SK-N-DZ (cell line): ENCODE measurements at regions not wholly inside any gene's neighbourhood (a gene's known extent, or its start where the extent isn't known, plus 50 kb on each side); places are given as distances from the start of the nearest gene placed in this dataset.
A peak's percentile ranks its signal among the peaks of the same experiment; 100 is the strongest.

Experiments used
- DNase-seq: peaks from one replicate; pipeline ENCODE4 v3.0.0-alpha.2; 2015; ENCODE audit warnings: low spot score

- no peak for DNase-seq
These were observed 54.2 kb downstream of the FOXI1 start for GRCh38 chr5:170159947-170160346.

- no peak for DNase-seq
These were observed 55.4 kb downstream of the FOXI1 start for GRCh38 chr5:170161069-170161468.

GRCh38 chr5:170162631-170163321 is 57.1 kb downstream of the FOXI1 start:
- no peak for DNase-seq

GRCh38 chr5:170164087-170164486 is 58.4 kb downstream of the FOXI1 start:
- DNase-seq: no peak

GRCh38 chr5:170164921-170165320 is 59.2 kb downstream of the FOXI1 start:
- DNase-seq: no peak

- DNase-seq: no peak
These were observed 60.4 kb downstream of the FOXI1 start for GRCh38 chr5:170166101-170166500.

- DNase-seq: no peak
These were observed 62.3 kb downstream of the FOXI1 start for GRCh38 chr5:170168002-170168401.

GRCh38 chr5:170168797-170169196 is 63.1 kb downstream of the FOXI1 start:
- no peak for DNase-seq

- no peak for DNase-seq
These were observed 62.8 kb upstream of the C5orf58 start for GRCh38 chr5:170169996-170170395.

- DNase-seq: no peak
These were observed 61.0 kb upstream of the C5orf58 start for GRCh38 chr5:170171811-170172210.

GRCh38 chr5:170173227-170173626 is 59.6 kb upstream of the C5orf58 start:
- DNase-seq: no peak

- no peak for DNase-seq
These were observed 59.1 kb upstream of the C5orf58 start for GRCh38 chr5:170173647-170174046.

- DNase-seq: no peak
These were observed 55.9 kb upstream of the C5orf58 start for GRCh38 chr5:170176916-170177315.

- DNase-seq: no peak
These were observed 54.0 kb upstream of the C5orf58 start for GRCh38 chr5:170178814-170179213.

- DNase-seq: peak; percentile 16
These were observed 53.2 kb upstream of the C5orf58 start for GRCh38 chr5:170179626-170180025.

GRCh38 chr5:170181902-170182301 is 50.9 kb upstream of the C5orf58 start:
- DNase-seq: peak; percentile 75

- DNase-seq: peak; percentile 41
These were observed 50.3 kb upstream of the C5orf58 start for GRCh38 chr5:170182491-170182890.
